AG09319 (cell line): ENCODE measurements at regions not wholly inside any gene's neighbourhood (a gene's known extent, or its start where the extent isn't known, plus 50 kb on each side); places are given as distances from the start of the nearest gene placed in this dataset.
"Not testable (repeated sequence)": the region's sequence is repeated elsewhere in the genome, so short reads cannot be mapped to it uniquely, and the experiment has no call there.

Source experiments
- DNase-seq: peaks from one replicate; pipeline ENCODE4 v3.0.0-alpha.2; 2010; ENCODE audit warnings: low read depth; ENCODE audit errors: extremely low read depth
- TF ChIP-seq, protein P1 (sequence below): IDR thresholded peaks from 2 replicates; pipeline ENCODE4 v1.5.1; 2011; ENCODE audit warnings: low read depth, mild to moderate bottlenecking, inconsistent platforms, low read length, moderate library complexity

DNA sequence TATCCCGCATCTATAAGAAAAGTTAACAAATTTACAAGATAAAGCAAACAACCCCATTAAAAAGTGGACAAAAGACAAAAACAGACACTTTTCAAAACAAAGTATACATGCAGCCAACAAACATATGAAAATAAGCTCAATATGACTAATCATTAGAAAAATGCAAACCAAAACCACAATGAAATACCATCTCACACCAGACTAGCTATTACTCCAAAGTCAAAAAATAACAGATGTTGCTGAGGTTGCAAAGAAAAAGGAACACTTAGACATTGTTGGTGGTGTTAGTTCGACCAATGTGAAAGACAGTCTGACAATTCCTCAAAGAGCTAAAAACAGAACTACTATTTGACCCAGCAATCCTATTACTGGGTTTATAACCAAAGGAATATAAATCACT is 968.6 kb upstream of the USP15 start:
- DNase-seq, result no peak
- TF ChIP-seq, protein P1, sequence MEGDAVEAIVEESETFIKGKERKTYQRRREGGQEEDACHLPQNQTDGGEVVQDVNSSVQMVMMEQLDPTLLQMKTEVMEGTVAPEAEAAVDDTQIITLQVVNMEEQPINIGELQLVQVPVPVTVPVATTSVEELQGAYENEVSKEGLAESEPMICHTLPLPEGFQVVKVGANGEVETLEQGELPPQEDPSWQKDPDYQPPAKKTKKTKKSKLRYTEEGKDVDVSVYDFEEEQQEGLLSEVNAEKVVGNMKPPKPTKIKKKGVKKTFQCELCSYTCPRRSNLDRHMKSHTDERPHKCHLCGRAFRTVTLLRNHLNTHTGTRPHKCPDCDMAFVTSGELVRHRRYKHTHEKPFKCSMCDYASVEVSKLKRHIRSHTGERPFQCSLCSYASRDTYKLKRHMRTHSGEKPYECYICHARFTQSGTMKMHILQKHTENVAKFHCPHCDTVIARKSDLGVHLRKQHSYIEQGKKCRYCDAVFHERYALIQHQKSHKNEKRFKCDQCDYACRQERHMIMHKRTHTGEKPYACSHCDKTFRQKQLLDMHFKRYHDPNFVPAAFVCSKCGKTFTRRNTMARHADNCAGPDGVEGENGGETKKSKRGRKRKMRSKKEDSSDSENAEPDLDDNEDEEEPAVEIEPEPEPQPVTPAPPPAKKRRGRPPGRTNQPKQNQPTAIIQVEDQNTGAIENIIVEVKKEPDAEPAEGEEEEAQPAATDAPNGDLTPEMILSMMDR, result no peak

DNA sequence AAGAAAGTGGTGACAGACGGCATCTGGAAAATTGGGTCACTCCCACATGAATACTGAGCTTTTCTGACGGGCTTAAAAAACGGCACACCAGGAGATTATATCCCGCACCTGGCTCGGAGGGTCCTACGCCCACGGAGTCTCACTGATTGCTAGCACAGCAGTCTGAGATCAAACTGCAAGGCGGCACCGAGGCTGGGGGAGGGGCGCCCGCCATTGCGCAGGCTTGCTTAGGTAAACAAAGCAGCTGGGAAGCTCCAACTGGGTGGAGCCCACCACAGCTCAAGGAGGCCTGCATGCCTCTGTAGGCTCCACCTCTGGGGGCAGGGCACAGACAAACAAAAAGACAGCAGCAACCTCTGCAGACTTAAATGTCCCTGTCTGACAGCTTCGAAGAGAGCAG is 966.2 kb upstream of the USP15 start:
- DNase-seq, result not testable (repeated sequence)

DNA sequence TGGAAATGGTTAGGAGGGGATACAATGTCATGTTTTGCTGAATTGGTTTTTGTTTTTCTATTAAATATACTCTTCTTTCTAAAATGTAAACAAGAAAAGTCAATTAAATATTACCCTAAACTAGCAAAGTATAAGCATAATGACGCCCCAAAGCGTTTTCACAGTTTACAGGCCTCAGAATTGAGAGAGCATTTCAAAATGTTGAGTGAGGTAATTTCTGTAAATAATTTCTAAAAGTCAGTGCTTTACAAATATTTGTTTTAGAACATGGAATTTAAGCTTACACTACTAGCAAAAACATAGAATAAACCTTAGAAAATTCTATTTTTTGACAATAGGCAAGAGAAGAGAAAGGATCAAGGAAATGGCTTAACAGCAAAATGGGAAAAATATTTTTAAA is 958.4 kb upstream of the USP15 start:
- TF ChIP-seq, protein P1, result no peak
- no peak for DNase-seq

DNA sequence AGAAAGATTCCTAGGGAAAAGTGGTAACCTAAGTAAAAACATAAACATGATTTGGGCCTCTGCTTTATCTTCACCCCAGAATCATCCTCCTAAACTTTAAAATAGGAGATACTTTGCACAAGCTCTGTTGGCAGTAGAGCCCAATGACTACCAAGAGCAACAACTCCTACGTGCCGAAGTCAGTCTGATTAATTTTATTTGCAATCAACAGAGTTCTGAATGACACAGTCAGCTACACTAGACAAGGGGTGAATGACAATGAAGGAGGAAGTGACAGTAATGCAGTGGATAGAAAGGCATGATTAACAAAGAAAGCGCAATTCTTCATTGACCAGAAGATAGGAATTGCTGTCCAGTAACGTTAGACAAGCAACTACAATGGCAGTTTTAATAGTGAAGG is 957.9 kb upstream of the USP15 start:
- TF ChIP-seq, protein P1, result no peak
- no peak for DNase-seq

DNA sequence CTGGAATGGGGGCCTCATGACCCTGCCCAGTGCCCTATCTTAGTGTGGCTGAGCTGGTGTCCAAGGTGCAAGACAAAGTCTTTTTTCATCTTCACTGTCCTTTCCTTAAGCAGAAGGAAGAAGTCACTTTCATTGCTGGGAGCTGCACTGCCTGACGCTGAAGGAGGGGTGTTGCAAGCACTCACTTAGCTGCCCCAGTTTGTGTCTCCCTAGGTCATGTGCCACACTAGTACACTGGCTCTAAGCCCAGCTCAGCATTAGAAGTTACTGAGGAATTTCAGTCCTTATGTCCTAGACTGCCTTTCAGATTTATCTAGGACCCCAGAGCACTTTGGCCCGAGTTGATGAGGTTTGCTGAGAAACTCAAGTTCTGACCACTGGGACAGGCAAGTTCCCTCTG is 952.0 kb upstream of the USP15 start:
- no peak for DNase-seq
- TF ChIP-seq, protein P1, result no peak

DNA sequence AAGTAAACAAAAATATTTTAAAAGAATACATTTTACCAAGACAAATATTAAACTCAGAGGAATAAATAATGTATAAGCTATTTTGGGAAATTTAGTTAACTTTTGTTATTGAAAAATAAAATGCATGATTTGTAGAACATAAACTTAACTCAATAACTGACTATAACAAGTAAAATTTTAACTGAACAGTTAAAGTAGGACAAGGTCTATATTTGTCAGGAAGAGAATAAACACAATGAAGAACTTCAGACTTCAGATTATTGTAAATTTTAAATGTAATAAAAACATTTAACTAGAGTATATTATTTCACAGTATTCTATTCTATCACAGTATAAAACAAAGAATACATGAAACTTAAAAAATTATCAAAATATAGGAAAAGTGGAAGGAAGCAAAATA is 948.8 kb upstream of the USP15 start:
- no peak for DNase-seq
- TF ChIP-seq, protein P1, result no peak

DNA sequence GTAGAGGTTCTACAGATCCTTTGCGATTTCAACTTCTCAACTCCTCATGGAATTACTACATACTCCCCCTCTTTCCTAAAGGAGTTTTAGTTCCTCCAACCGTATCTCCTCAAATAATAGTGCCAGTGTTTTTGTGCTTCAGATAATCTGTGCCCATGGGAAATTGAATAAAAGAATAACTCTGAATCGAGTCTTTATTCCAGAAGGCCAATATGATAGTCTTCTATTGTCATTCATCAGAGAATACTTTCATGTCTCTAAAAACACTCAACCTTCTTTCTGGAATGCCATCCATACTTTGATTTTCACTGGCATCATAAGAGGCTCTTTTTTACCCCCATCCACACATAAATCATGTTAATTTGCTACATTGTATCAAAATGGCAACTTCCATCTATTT is 911.3 kb upstream of the USP15 start:
- no peak for DNase-seq
- TF ChIP-seq, protein P1, result no peak

DNA sequence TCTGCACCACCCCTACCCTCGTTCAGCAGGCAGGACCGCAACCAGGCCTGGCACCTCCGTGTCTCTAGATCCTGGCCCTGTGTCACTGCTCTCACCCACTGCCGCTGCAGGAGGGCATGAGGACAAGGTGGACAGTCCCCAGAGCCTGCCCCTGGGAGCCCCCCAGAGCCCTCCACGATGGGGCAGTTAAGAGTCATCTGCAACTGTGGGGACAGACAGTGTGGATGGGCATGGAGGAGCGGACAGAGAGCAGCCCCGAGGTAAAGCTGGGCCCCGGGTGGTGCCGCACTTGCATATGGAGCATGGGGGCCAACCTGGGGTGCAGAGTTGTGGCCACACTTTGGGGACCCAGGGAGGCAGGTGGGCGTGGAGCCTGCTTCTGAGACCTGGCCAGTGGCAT is 905.1 kb upstream of the USP15 start:
- no peak for DNase-seq
- TF ChIP-seq, protein P1, result no peak
